H9 (cell line): ENCODE measurements at regions not wholly inside any gene's neighbourhood (a gene's known extent, or its start where the extent isn't known, plus 50 kb on each side); places are given as distances from the start of the nearest gene placed in this dataset.

Experiments used
- DNase-seq: peaks from one replicate; pipeline ENCODE4 v3.0.0-alpha.2; 2017
- H2AFZ ChIP-seq: one replicate; pipeline ENCODE4 v1.6.1; 2013; ENCODE audit warnings: mild to moderate bottlenecking, low read length, control low read depth, moderate library complexity
- H2AK5ac ChIP-seq: 2 replicates; pipeline ENCODE4 v1.6.1; 2013; ENCODE audit warnings: low read length, control low read depth, mixed read lengths; ENCODE audit not compliant: insufficient read length
- H2BK120ac ChIP-seq: one replicate; pipeline ENCODE4 v1.6.1; 2013; ENCODE audit warnings: low read depth, mild to moderate bottlenecking, low read length, control low read depth, inconsistent platforms; ENCODE audit not compliant: poor library complexity, severe bottlenecking
- H2BK12ac ChIP-seq: 2 replicates; pipeline ENCODE4 v1.6.1; 2013; ENCODE audit warnings: low read length, control low read depth, mixed read lengths, low read depth; ENCODE audit not compliant: insufficient read length
- H2BK15ac ChIP-seq: 2 replicates; pipeline ENCODE4 v1.6.1; 2013; ENCODE audit warnings: low read depth, low read length, control low read depth
- H2BK20ac ChIP-seq: one replicate; pipeline ENCODE4 v1.6.1; 2013; ENCODE audit warnings: low read depth, mild to moderate bottlenecking, low read length, control low read depth, inconsistent platforms; ENCODE audit not compliant: poor library complexity, severe bottlenecking
- H2BK5ac ChIP-seq: 2 replicates; pipeline ENCODE4 v1.6.1; 2013; ENCODE audit warnings: low read length, control low read depth, mixed read lengths; ENCODE audit not compliant: insufficient read length
- H3K14ac ChIP-seq: 2 replicates; pipeline ENCODE4 v1.6.1; 2013; ENCODE audit warnings: low read length, control low read depth; ENCODE audit not compliant: insufficient read depth
- H3K18ac ChIP-seq: 2 replicates; pipeline ENCODE4 v1.6.1; 2013; ENCODE audit warnings: low read depth, mild to moderate bottlenecking, mixed read lengths, low read length, control low read depth; ENCODE audit not compliant: insufficient read length
- H3K23ac ChIP-seq: 2 replicates; pipeline ENCODE4 v1.6.1; 2013; ENCODE audit warnings: low read length, control low read depth, mixed read lengths, low read depth; ENCODE audit not compliant: insufficient read length
- H3K23me2 ChIP-seq: 2 replicates; pipeline ENCODE4 v1.6.1; 2013; ENCODE audit warnings: low read depth, mild to moderate bottlenecking, mixed read lengths, low read length, control low read depth; ENCODE audit not compliant: insufficient read length, poor library complexity, severe bottlenecking
- H3K27ac ChIP-seq: 2 replicates; pipeline ENCODE4 v1.5.1; 2013; ENCODE audit warnings: low read length, control low read depth, mixed read lengths, low read depth; ENCODE audit not compliant: insufficient read length
- H3K27me3 ChIP-seq: 2 replicates; pipeline ENCODE4 v1.6.1; 2013; ENCODE audit warnings: low read length, control low read depth, inconsistent platforms; ENCODE audit not compliant: insufficient read depth
- H3K4ac ChIP-seq: 2 replicates; pipeline ENCODE4 v1.6.1; 2013; ENCODE audit warnings: low read depth, mild to moderate bottlenecking, control low read depth, inconsistent platforms, low read length, moderate library complexity
- H3K4me1 ChIP-seq: 2 replicates; pipeline ENCODE4 v1.6.1; 2013; ENCODE audit warnings: low read length, control low read depth, inconsistent platforms; ENCODE audit not compliant: insufficient read depth
- H3K4me2 ChIP-seq: 2 replicates; pipeline ENCODE4 v1.6.1; 2013; ENCODE audit warnings: low read length, control low read depth, mixed read lengths; ENCODE audit not compliant: insufficient read length, insufficient read depth
- H3K56ac ChIP-seq: 2 replicates; pipeline ENCODE4 v1.6.1; 2013; ENCODE audit warnings: low read depth, mild to moderate bottlenecking, mixed read lengths, low read length, control low read depth; ENCODE audit not compliant: insufficient read length
- H3K79me1 ChIP-seq: 2 replicates; pipeline ENCODE4 v1.6.1; 2013; ENCODE audit warnings: low read depth, mild to moderate bottlenecking, moderate library complexity, low read length, control low read depth, inconsistent platforms; ENCODE audit not compliant: insufficient read depth, poor library complexity, severe bottlenecking
- H3K79me2 ChIP-seq: 2 replicates; pipeline ENCODE4 v1.6.1; 2013; ENCODE audit warnings: low read length, control low read depth, inconsistent platforms; ENCODE audit not compliant: insufficient read depth
- H3K9ac ChIP-seq: 2 replicates; pipeline ENCODE4 v1.6.1; 2013; ENCODE audit warnings: low read length, control low read depth, mixed read lengths; ENCODE audit not compliant: insufficient read length; ENCODE audit errors: extremely low read depth
- H3K9me3 ChIP-seq: one replicate; pipeline ENCODE4 v1.6.1; 2013; ENCODE audit warnings: low read depth, low read length, inconsistent platforms; ENCODE audit not compliant: control insufficient read depth
- H3T11ph ChIP-seq: one replicate; pipeline ENCODE4 v1.6.1; 2013; ENCODE audit warnings: mild to moderate bottlenecking, low read length, control low read depth, inconsistent platforms
- H4K20me1 ChIP-seq: one replicate; pipeline ENCODE4 v1.6.1; 2013; ENCODE audit not compliant: control insufficient read depth, insufficient read length, insufficient read depth
- H4K5ac ChIP-seq: 2 replicates; pipeline ENCODE4 v1.6.1; 2013; ENCODE audit warnings: low read depth, mild to moderate bottlenecking, mixed read lengths, low read length, control low read depth; ENCODE audit not compliant: insufficient read length
- H4K8ac ChIP-seq: replicated peaks from 2 replicates; pipeline ENCODE4 v1.6.1; 2013; ENCODE audit warnings: low read length, control low read depth, mixed read lengths, low read depth; ENCODE audit not compliant: insufficient read length
- H4K91ac ChIP-seq: 2 replicates; pipeline ENCODE4 v1.6.1; 2013; ENCODE audit warnings: low read depth, mild to moderate bottlenecking, moderate library complexity, mixed read lengths, low read length, control low read depth; ENCODE audit not compliant: insufficient read length
- H3K27ac Mint-ChIP-seq, 3 experiments: 2 replicates in 2 of 3; 3 replicates in 1 of 3; pipeline ENCODE4 v1.8.0; 2020 to 2021; ENCODE audit warnings: mixed read lengths in 3 of 3, mild to moderate bottlenecking in 1 of 3, moderate library complexity in 1 of 3
- H3K27me3 Mint-ChIP-seq: 2 replicates; pipeline ENCODE4 v1.8.0; 2021; ENCODE audit warnings: low read depth, mild to moderate bottlenecking, moderate library complexity, mixed read lengths
- H3K36me3 Mint-ChIP-seq, 3 experiments: 2 replicates in 2 of 3; 3 replicates in 1 of 3; pipeline ENCODE4 v1.8.0; 2020 to 2021; ENCODE audit warnings: low read depth in 3 of 3, mixed read lengths in 3 of 3; ENCODE audit not compliant: insufficient read depth in 1 of 3
- H3K4me1 Mint-ChIP-seq, 2 experiments: 2 replicates each; pipeline ENCODE4 v1.8.0; 2020; ENCODE audit warnings: mixed read lengths in 2 of 2
- H3K4me3 Mint-ChIP-seq, 2 experiments: 2 replicates in 1 of 2; 3 replicates in 1 of 2; pipeline ENCODE4 v1.8.0; 2020 to 2021; ENCODE audit warnings: mild to moderate bottlenecking in 2 of 2, mixed read lengths in 2 of 2, moderate library complexity in 1 of 2
- H3K9me3 Mint-ChIP-seq, 2 experiments: 2 replicates in 1 of 2; 3 replicates in 1 of 2; pipeline ENCODE4 v1.8.0; 2020; ENCODE audit warnings: mild to moderate bottlenecking in 2 of 2, mixed read lengths in 2 of 2, moderate library complexity in 1 of 2
- TF ChIP-seq, protein P1 (sequence below): fragments of 200-600 bp; sonication (generic); conservative IDR thresholded peaks from 3 replicates; pipeline ENCODE4 v1.8.0; 2021; ENCODE audit warnings: antibody characterized with exemption, mild to moderate bottlenecking

DNA sequence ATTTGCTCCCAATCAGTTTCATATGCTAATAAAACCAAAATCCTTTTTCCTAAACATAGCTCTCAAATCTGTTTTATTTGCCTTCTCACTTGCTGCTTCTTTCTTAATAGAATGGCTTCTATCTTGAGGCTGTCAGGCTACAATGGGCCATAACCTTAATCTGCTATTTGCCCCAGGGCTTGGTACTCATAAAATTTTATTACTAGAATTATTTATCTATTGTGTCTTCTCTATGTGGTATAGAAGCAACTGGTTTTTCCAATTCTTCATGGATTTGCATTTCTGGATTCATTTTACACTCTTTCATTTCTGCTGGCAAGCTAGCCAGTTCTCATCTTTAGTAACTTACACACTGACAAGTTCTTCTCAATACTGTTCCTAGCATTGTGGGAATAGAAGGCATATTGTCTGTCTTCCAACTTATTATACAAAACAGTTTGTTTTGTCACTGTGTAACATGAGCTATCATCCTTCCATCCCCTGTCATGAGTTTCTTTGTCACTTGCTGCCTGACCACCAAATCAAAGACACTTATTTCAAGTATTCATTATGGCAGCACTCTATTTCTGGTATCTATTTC, 96.6 kb upstream of the KCNIP4 start:
- no peak overlapping the region for H2AFZ ChIP-seq
- H4K5ac ChIP-seq = no peak overlapping the region
- Mint-ChIP-seq H3K4me3 (no peak overlapping the region), H3K36me3 (peaks cover 3 to 15% (median 6%) of the 10 kb centered on the region in 3 experiments; a peak in 6 of 7 replicates), H3K9me3 (peaks cover 10 to 19% of the 10 kb centered on the region in 2 experiments), H3K27me3 (no peaks in the 10 kb centered on the region), H3K4me1 (no peaks in the 10 kb centered on the region), H3K27ac (no peak overlapping the region)
- H3K9me3 ChIP-seq = no peaks in the 10 kb centered on the region
- no peak overlapping the region for H3K23ac ChIP-seq
- H3K27ac ChIP-seq = no peak overlapping the region
- no peak overlapping the region for H3K4ac ChIP-seq
- DNase-seq = no peak
- no peaks in the 10 kb centered on the region for H4K20me1 ChIP-seq
- H3K9ac ChIP-seq = no peak overlapping the region
- no peak overlapping the region for H2BK12ac ChIP-seq
- H3K4me2 ChIP-seq = no peak overlapping the region
- H2BK20ac ChIP-seq = no peak overlapping the region
- H3K56ac ChIP-seq = no peak overlapping the region
- H4K91ac ChIP-seq = no peak overlapping the region
- no peak overlapping the region for H3K14ac ChIP-seq
- no peak overlapping the region for H3T11ph ChIP-seq
- no peak overlapping the region for H2BK5ac ChIP-seq
- no peaks in the 10 kb centered on the region for H3K79me1 ChIP-seq
- TF ChIP-seq, protein P1, sequence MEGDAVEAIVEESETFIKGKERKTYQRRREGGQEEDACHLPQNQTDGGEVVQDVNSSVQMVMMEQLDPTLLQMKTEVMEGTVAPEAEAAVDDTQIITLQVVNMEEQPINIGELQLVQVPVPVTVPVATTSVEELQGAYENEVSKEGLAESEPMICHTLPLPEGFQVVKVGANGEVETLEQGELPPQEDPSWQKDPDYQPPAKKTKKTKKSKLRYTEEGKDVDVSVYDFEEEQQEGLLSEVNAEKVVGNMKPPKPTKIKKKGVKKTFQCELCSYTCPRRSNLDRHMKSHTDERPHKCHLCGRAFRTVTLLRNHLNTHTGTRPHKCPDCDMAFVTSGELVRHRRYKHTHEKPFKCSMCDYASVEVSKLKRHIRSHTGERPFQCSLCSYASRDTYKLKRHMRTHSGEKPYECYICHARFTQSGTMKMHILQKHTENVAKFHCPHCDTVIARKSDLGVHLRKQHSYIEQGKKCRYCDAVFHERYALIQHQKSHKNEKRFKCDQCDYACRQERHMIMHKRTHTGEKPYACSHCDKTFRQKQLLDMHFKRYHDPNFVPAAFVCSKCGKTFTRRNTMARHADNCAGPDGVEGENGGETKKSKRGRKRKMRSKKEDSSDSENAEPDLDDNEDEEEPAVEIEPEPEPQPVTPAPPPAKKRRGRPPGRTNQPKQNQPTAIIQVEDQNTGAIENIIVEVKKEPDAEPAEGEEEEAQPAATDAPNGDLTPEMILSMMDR = no peak
- no peaks in the 10 kb centered on the region for H3K27me3 ChIP-seq
- H3K18ac ChIP-seq = no peak overlapping the region
- no peak overlapping the region for H2BK15ac ChIP-seq
- no peaks in the 10 kb centered on the region for H3K4me1 ChIP-seq
- H3K79me2 ChIP-seq = no peaks in the 10 kb centered on the region
- no peak overlapping the region for H4K8ac ChIP-seq
- no peak overlapping the region for H2BK120ac ChIP-seq
- no peaks in the 10 kb centered on the region for H3K23me2 ChIP-seq
- no peak overlapping the region for H2AK5ac ChIP-seq
